HCT116 (cell line): ENCODE measurements at regions not wholly inside any gene's neighbourhood (a gene's known extent, or its start where the extent isn't known, plus 50 kb on each side); places are given as distances from the start of the nearest gene placed in this dataset.
"Not testable (repeated sequence)": the region's sequence is repeated elsewhere in the genome, so short reads cannot be mapped to it uniquely, and the experiment has no call there.

ENCODE experiments used
- ATAC-seq: fragments of 200-7000 bp; cut with Tn5 transposase; 2 replicates; pipeline ENCODE4 v1.9.1; 2020; ENCODE audit warnings: mild to moderate bottlenecking, moderate library complexity
- BruUV-seq: library from RNA; stranded (reverse); fragments of 400-500 nt; replicated peaks from 2 replicates; lab custom pipeline; 2021; lab: Mats Ljungman, UMichigan
- CTCF ChIA-PET: fragments of 300-600 bp; sonication (Branson Sonifier 250); formaldehyde crosslinking; loops from one replicate; lab custom pipeline; 2021; ENCODE audit warnings: antibody characterized with exemption; lab: Charles Lee
- POLR2A ChIA-PET: fragments of 300-600, 350-600 bp; sonication (Branson Sonifier 250); formaldehyde crosslinking; loops from one replicate; lab custom pipeline; 2021; ENCODE audit warnings: antibody characterized with exemption; lab: Charles Lee
- RAD21 ChIA-PET, 2 experiments: fragments of 300-600 bp; sonication (Branson Sonifier 250); formaldehyde crosslinking; loops; one replicate each; lab custom pipeline; 2023; ENCODE audit warnings: low total read pairs in 2 of 2; ENCODE audit not compliant: uncharacterized antibody in 2 of 2, unreplicated experiment in 2 of 2, low non-redundant PET in 1 of 2; lab: Charles Lee
- DNase-seq: peaks from one replicate; pipeline ENCODE4 v3.0.0-alpha.2; 2010; ENCODE audit warnings: low read depth, low spot score
- H2AFZ ChIP-seq: fragments of 200-600 bp; shearing (Covaris generic), sonication (generic); 2 replicates; pipeline ENCODE4 v1.6.1; 2017; ENCODE audit warnings: low read depth, mixed run types, mixed read lengths, antibody characterized with exemption, low read length; ENCODE audit not compliant: poor library complexity, severe bottlenecking
- H3K27ac ChIP-seq: 2 replicates; pipeline ENCODE4 v1.5.1; 2012; ENCODE audit warnings: low read depth, low read length
- H3K27me3 ChIP-seq: fragments of 200-600 bp; sonication (generic); 2 replicates; pipeline ENCODE4 v1.6.1; 2016; ENCODE audit warnings: mixed run types, low read length, mixed read lengths; ENCODE audit not compliant: insufficient read depth
- H3K36me3 ChIP-seq, 2 experiments: fragments of 200-500 bp in 1 of 2; fragments of 200-600 bp in 1 of 2; sonication (Bioruptor generic) in 1 of 2; sonication (generic) in 1 of 2; 2 replicates each; pipeline versions ENCODE4 v1.5.1 to v1.6.1; 2014 to 2016; ENCODE audit warnings: low read length in 2 of 2, inconsistent platforms in 1 of 2, mixed read lengths in 1 of 2, mixed run types in 1 of 2; ENCODE audit not compliant: insufficient read depth in 2 of 2, control insufficient read depth in 1 of 2
- H3K4me1 ChIP-seq, 2 experiments: fragments of 200-600 bp in 1 of 2; sonication (generic) in 1 of 2; 2 replicates each; pipeline versions ENCODE4 v1.5.1 to v1.6.1; 2012 to 2017; ENCODE audit warnings: low read length in 2 of 2, inconsistent platforms in 1 of 2, mild to moderate bottlenecking in 1 of 2, mixed read lengths in 1 of 2, mixed run types in 1 of 2, moderate library complexity in 1 of 2; ENCODE audit not compliant: insufficient read depth in 2 of 2, control insufficient read depth in 1 of 2
- H3K4me2 ChIP-seq: fragments of 200-600 bp; sonication (generic); 2 replicates; pipeline ENCODE4 v1.6.1; 2017; ENCODE audit warnings: mixed run types, low read length, mixed read lengths
- H3K4me3 ChIP-seq, 2 experiments: fragments of 200-600 bp in 1 of 2; sonication (generic) in 1 of 2; replicated peaks in 1 of 2; 2 replicates each; pipeline ENCODE4 v1.5.1; 2011 to 2016; ENCODE audit warnings: low read length in 2 of 2, control low read depth in 1 of 2, low read depth in 1 of 2, mild to moderate bottlenecking in 1 of 2, mixed read lengths in 1 of 2, mixed run types in 1 of 2
- H3K79me2 ChIP-seq: fragments of 200-600 bp; sonication (generic); 2 replicates; pipeline ENCODE4 v1.6.1; 2017; ENCODE audit warnings: mild to moderate bottlenecking, mixed run types, low read length, moderate library complexity, mixed read lengths; ENCODE audit not compliant: insufficient read depth
- H3K9ac ChIP-seq: fragments of 200-600 bp; sonication (generic); 2 replicates; pipeline ENCODE4 v1.6.1; 2016; ENCODE audit warnings: low read length, mixed read lengths
- H3K9me2 ChIP-seq: fragments of 200-600 bp; sonication (generic), shearing (Covaris generic); 2 replicates; pipeline ENCODE4 v1.6.1; 2017; ENCODE audit warnings: mixed run types, mild to moderate bottlenecking, moderate library complexity; ENCODE audit not compliant: insufficient read depth
- H3K9me3 ChIP-seq, 2 experiments: fragments of 200-500 bp in 1 of 2; fragments of 200-600 bp in 1 of 2; sonication (Bioruptor generic) in 1 of 2; sonication (generic) in 1 of 2; 2 replicates each; pipeline ENCODE4 v1.6.1; 2014 to 2017; ENCODE audit warnings: low read length in 2 of 2, mixed read lengths in 2 of 2, inconsistent platforms in 1 of 2, low read depth in 1 of 2, mild to moderate bottlenecking in 1 of 2, mixed run types in 1 of 2, moderate library complexity in 1 of 2; ENCODE audit not compliant: control insufficient read depth in 1 of 2, insufficient read depth in 1 of 2
- H4K20me1 ChIP-seq: fragments of 200-600 bp; sonication (generic), shearing (Covaris generic); 2 replicates; pipeline ENCODE4 v1.6.1; 2017; ENCODE audit warnings: mixed run types, mild to moderate bottlenecking, moderate library complexity; ENCODE audit not compliant: insufficient read depth
- CEBPB ChIP-seq: IDR thresholded peaks from 2 replicates; pipeline ENCODE4 v1.6.1; 2012; ENCODE audit warnings: low read depth
- EGR1 ChIP-seq: IDR thresholded peaks from 2 replicates; pipeline ENCODE4 v1.6.1; 2012; ENCODE audit warnings: low read depth
- ELF1 ChIP-seq: IDR thresholded peaks from 2 replicates; pipeline ENCODE4 v1.6.1; 2012; ENCODE audit warnings: low read depth, borderline replicate concordance
- EZH2 ChIP-seq: fragments of 200-600 bp; sonication (generic); IDR thresholded peaks from 2 replicates; pipeline ENCODE4 v1.6.1; 2017; ENCODE audit warnings: antibody characterized with exemption, mixed run types
- EZH2phosphoT487 ChIP-seq: fragments of 200-600 bp; IDR thresholded peaks from 2 replicates; pipeline ENCODE4 v1.6.1; 2018; ENCODE audit warnings: antibody characterized with exemption, borderline replicate concordance
- JUND ChIP-seq: IDR thresholded peaks from 2 replicates; pipeline ENCODE4 v1.6.1; 2012
- POLR2A ChIP-seq: IDR thresholded peaks from 2 replicates; pipeline ENCODE4 v1.7.0; 2011; ENCODE audit warnings: borderline replicate concordance; ENCODE audit not compliant: insufficient read depth, insufficient read length; ENCODE audit errors: extremely low read depth
- POLR2AphosphoS5 ChIP-seq: IDR thresholded peaks from 2 replicates; pipeline ENCODE4 v1.6.1; 2011; ENCODE audit warnings: mild to moderate bottlenecking, low read depth, low read length, moderate library complexity
- SIN3A ChIP-seq: IDR thresholded peaks from 2 replicates; pipeline ENCODE4 v1.6.1; 2012; ENCODE audit warnings: low read depth
- SP1 ChIP-seq: IDR thresholded peaks from 2 replicates; pipeline ENCODE4 v1.6.1; 2012; ENCODE audit warnings: low read depth
- TCF7L2 ChIP-seq: IDR thresholded peaks from 2 replicates; pipeline ENCODE4 v1.7.0; 2011; ENCODE audit warnings: borderline replicate concordance, inconsistent platforms; ENCODE audit not compliant: insufficient read depth, insufficient read length; ENCODE audit errors: extremely low read depth
- YY1 ChIP-seq: IDR thresholded peaks from 2 replicates; pipeline ENCODE4 v1.6.1; 2011; ENCODE audit warnings: low read length, low read depth, moderate library complexity, mild to moderate bottlenecking; ENCODE audit not compliant: insufficient replicate concordance; ENCODE audit errors: extremely low read depth
- ZFX ChIP-seq: fragments of 450-650 bp; IDR thresholded peaks from 2 replicates; pipeline ENCODE4 v1.6.1; 2017
- ZNF274 ChIP-seq: fragments of 200-500 bp; sonication (Bioruptor generic); IDR thresholded peaks from 2 replicates; pipeline ENCODE4 v1.6.1; 2014; ENCODE audit warnings: mild to moderate bottlenecking, low read depth, low read length, inconsistent platforms
- intact Hi-C: fragments of 100-400 bp; cut with micrococcal nuclease; formaldehyde crosslinking; loops from 2 replicates; pipeline ENCODE4 v1.10.0; 2022
- TF ChIP-seq, protein P1 (sequence below): IDR thresholded peaks from 2 replicates; pipeline ENCODE4 v1.6.1; 2012; ENCODE audit warnings: low read depth
- TF ChIP-seq, protein P2 (sequence below), 3 experiments: fragments of 200-600 bp in 1 of 3; sonication (generic) in 1 of 3; IDR thresholded peaks in 2 of 3; conservative IDR thresholded peaks in 1 of 3; 2 replicates each; pipeline ENCODE4 v1.5.1; 2012 to 2017; ENCODE audit warnings: low read depth in 2 of 3, low read length in 2 of 3, antibody characterized with exemption in 1 of 3, borderline replicate concordance in 1 of 3, control low read depth in 1 of 3, mild to moderate bottlenecking in 1 of 3, mixed read lengths in 1 of 3, mixed run types in 1 of 3, moderate library complexity in 1 of 3; ENCODE audit not compliant: insufficient read depth in 1 of 3
- TF ChIP-seq, protein P3 (sequence below): IDR thresholded peaks from 2 replicates; pipeline ENCODE4 v1.6.1; 2012

DNA sequence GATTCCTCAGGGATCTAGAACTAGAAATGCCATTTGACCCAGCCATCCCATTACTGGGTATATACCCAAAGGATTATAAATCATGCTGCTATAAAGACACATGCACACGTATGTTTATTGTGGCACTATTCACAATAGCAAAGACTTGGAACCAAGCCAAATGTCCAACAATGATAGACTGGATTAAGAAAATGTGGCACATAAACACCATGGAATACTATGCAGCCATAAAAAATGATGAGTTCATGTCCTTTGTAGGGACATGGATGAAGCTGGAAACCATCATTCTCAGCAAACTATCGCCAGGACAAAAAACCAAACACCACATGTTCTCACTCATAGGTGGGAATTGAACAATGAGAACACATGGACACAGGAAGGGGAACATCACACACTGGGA is 296.3 kb downstream of the DLEU7 start:
- H3K27me3 ChIP-seq, H3K9me2 ChIP-seq, H2AFZ ChIP-seq, H3K4me2 ChIP-seq, H3K36me3 ChIP-seq, H3K9ac ChIP-seq, intact Hi-C loops, H3K9me3 ChIP-seq, H3K4me3 ChIP-seq, H3K79me2 ChIP-seq, POLR2A ChIA-PET, DNase-seq, CTCF ChIA-PET, H4K20me1 ChIP-seq, ATAC-seq, BruUV-seq, RAD21 ChIA-PET, H3K4me1 ChIP-seq, H3K27ac ChIP-seq: not testable (repeated sequence)

DNA sequence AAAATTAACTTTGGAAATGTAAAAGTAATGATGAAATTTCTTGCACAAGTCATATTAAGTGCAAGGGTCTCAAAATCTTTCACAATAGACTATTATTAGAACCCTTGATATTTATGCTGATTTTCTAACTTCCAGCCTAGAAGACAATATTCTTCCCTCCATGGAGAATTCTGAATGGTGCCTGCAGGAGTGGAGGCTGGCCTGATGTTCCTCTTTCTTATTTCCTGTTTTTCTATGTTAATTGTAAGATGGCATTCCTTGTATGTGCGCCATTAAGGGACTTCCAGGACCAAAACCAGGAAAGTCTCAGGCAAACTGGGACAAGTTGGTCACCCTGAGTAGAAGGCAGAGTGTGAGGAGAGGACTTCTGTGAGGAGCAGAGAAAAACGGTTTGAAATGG is 294.9 kb downstream of the DLEU7 start:
- H3K9me3 ChIP-seq = no peaks in the 10 kb centered on the region
- POLR2A ChIA-PET = no interaction called here
- H4K20me1 ChIP-seq = no peaks in the 10 kb centered on the region
- RAD21 ChIA-PET = no interaction called here
- H3K9me2 ChIP-seq = no peaks in the 10 kb centered on the region
- no peak overlapping the region for H3K4me3 ChIP-seq
- H3K36me3 ChIP-seq = no peaks in the 10 kb centered on the region
- no peaks in the 10 kb centered on the region for H3K4me1 ChIP-seq
- no peak overlapping the region for H3K4me2 ChIP-seq
- intact Hi-C loops = no loop called here
- TF ChIP-seq ZNF274 (no peak), SIN3A (no peak), YY1 (no peak), EZH2 (no peak), EGR1 (no peak), POLR2AphosphoS5 (no peak), SP1 (no peak), POLR2A (no peak), CEBPB (no peak), ZFX (no peak), ELF1 (no peak), EZH2phosphoT487 (no peak), JUND (no peak), TCF7L2 (no peak)
- TF ChIP-seq, protein P1, sequence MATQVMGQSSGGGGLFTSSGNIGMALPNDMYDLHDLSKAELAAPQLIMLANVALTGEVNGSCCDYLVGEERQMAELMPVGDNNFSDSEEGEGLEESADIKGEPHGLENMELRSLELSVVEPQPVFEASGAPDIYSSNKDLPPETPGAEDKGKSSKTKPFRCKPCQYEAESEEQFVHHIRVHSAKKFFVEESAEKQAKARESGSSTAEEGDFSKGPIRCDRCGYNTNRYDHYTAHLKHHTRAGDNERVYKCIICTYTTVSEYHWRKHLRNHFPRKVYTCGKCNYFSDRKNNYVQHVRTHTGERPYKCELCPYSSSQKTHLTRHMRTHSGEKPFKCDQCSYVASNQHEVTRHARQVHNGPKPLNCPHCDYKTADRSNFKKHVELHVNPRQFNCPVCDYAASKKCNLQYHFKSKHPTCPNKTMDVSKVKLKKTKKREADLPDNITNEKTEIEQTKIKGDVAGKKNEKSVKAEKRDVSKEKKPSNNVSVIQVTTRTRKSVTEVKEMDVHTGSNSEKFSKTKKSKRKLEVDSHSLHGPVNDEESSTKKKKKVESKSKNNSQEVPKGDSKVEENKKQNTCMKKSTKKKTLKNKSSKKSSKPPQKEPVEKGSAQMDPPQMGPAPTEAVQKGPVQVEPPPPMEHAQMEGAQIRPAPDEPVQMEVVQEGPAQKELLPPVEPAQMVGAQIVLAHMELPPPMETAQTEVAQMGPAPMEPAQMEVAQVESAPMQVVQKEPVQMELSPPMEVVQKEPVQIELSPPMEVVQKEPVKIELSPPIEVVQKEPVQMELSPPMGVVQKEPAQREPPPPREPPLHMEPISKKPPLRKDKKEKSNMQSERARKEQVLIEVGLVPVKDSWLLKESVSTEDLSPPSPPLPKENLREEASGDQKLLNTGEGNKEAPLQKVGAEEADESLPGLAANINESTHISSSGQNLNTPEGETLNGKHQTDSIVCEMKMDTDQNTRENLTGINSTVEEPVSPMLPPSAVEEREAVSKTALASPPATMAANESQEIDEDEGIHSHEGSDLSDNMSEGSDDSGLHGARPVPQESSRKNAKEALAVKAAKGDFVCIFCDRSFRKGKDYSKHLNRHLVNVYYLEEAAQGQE = no peak
- TF ChIP-seq, protein P2, sequence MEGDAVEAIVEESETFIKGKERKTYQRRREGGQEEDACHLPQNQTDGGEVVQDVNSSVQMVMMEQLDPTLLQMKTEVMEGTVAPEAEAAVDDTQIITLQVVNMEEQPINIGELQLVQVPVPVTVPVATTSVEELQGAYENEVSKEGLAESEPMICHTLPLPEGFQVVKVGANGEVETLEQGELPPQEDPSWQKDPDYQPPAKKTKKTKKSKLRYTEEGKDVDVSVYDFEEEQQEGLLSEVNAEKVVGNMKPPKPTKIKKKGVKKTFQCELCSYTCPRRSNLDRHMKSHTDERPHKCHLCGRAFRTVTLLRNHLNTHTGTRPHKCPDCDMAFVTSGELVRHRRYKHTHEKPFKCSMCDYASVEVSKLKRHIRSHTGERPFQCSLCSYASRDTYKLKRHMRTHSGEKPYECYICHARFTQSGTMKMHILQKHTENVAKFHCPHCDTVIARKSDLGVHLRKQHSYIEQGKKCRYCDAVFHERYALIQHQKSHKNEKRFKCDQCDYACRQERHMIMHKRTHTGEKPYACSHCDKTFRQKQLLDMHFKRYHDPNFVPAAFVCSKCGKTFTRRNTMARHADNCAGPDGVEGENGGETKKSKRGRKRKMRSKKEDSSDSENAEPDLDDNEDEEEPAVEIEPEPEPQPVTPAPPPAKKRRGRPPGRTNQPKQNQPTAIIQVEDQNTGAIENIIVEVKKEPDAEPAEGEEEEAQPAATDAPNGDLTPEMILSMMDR (IDR thresholded peaks at IDR 0.05 in 2 of 3, conservative IDR thresholded peaks at IDR 0.05 in 1 of 3; ENCODE audit: borderline replicate concordance in 1 of 3, insufficient read depth in 1 of 3, low read depth in 2 of 3, low read length in 2 of 3) = no peak
- TF ChIP-seq, protein P3, sequence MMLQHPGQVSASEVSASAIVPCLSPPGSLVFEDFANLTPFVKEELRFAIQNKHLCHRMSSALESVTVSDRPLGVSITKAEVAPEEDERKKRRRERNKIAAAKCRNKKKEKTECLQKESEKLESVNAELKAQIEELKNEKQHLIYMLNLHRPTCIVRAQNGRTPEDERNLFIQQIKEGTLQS = no peak
- no peak overlapping the region for H3K27ac ChIP-seq
- no peaks in the 10 kb centered on the region for H3K79me2 ChIP-seq
- H2AFZ ChIP-seq = no peak overlapping the region
- H3K9ac ChIP-seq = no peak overlapping the region
- BruUV-seq = no TSS peak
- CTCF ChIA-PET = no interaction called here
- DNase-seq = no peak
- no peaks in the 10 kb centered on the region for H3K27me3 ChIP-seq
- no peak for ATAC-seq
